ENCODE measurements at regions not wholly inside any gene's neighbourhood (a gene's known extent, or its start where the extent isn't known, plus 50 kb on each side); places are given as distances from the start of the nearest gene placed in this dataset.
A peak's percentile ranks its signal among the peaks of the same experiment; 100 is the strongest.
"Not testable (repeated sequence)": the region's sequence is repeated elsewhere in the genome, so short reads cannot be mapped to it uniquely, and the experiment has no call there.

DNA sequence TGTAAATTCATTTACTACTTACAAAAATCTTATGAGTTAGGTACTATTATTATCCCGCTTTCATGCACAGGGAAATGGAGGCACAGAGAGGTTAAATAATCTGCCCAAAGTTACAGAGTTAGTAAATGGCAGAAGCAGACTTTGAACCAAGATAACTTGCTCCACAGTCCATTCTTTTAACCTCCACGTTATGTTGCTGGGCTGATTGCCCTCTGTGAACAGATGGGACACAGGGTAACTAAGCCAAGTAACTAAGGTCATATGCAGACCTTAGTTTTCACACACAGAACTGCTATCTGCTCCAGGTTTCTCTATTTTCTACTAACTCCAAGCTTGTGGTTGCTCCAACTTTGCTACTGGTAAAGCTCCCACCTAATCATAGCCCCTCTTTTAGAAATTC is 147.1 kb upstream of the IFNG-AS1 start:
- no peak for DNase-seq (ENCODE audit: low read depth)

DNA sequence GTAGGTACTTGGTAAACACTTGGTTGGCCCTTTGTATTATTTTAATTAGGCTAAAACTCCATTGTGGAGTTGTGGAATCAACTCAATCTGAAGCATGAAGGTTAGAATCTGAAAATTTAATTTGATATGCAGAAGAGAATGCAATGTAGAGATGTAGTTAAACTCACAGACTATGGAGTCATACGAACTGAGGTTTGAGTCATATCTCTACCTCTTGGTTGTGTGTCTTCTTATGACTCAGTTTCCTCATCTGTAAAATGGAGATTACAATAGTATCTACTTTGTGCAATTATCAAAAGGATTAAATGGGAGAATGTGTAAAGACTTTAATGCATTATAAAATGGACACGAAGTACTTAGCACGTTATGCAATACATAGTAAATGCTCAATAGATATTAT is 146.0 kb upstream of the IFNG-AS1 start:
- DNase-seq (ENCODE audit: low read depth) = no peak

DNA sequence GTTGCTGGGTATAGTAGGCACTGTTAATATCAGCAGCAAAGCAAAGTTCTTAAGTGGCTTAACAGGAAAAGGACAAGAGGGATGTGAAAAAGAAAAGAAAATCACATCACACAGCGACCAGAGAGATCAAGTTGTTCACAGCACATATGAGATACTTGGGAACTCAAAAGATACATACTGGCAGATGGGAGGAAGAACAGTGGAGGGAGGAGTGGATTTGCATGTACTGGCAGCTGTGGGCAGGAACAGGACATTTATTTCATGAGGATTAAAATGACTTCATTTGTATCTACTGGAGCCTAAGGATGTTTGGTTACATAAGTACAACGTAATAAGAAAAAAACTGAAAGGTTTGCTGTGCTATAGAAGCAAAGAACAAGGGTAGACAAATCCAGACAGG is 136.5 kb upstream of the IFNG-AS1 start:
- no peak for DNase-seq (ENCODE audit: low read depth)

DNA sequence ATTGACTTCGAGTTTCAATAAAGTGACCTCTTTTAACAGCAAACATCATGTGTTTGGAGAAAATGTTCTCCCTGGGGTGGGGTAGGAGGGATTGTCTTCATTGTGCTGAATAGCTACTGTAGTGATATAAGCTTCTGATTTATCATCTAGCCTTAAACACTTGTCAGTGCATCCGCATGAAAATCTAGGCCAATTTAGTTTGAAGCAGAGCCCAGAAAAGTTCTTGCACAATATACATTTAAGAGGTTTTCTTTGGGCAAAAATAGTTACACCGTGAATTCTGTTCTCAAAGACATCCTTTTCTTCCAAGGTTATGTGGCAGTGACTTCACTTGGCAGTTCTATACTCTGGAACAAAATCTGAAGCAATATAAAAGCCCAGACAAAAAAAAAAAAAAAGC is 136.0 kb upstream of the IFNG-AS1 start:
- DNase-seq (ENCODE audit: low read depth) = no peak

DNA sequence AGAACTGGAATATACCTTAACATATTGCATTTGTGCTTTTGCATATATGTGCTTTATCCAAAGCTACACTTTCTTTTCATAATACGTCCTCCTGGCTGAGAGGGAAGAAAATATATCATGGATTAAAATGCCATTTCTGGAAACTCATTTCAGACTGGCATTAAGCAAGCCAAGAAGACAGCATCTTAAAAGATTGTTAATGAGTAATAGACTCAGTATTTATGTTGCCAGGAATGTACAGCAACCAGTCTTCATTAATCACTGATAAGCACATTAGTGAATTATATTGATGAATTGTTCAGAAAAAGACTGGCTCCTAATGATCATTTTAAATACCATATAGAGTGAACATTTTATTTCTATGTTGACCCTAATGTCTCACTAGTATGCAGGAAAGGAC is 134.9 kb upstream of the IFNG-AS1 start:
- DNase-seq (ENCODE audit: low read depth) = no peak

DNA sequence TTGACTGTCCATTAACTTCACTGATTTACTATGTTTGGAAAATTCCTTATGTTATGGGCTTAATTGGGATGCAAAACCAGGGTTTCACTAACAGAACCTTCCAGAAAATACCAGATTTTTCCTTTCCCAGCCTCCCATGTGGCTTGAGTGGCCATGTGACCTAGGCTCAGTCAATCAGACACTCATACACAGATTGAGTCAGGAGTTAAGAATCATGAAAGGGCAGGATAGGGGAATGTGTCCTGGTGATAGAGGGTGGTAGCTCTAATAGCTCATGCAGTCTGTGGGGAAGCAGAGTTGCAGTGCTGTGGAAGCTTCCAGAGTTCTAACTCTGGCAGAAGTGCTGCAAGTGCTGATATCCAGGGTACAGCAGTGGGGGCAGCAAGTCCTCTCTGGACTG is 134.1 kb upstream of the IFNG-AS1 start:
- no peak for DNase-seq (ENCODE audit: low read depth)

DNA sequence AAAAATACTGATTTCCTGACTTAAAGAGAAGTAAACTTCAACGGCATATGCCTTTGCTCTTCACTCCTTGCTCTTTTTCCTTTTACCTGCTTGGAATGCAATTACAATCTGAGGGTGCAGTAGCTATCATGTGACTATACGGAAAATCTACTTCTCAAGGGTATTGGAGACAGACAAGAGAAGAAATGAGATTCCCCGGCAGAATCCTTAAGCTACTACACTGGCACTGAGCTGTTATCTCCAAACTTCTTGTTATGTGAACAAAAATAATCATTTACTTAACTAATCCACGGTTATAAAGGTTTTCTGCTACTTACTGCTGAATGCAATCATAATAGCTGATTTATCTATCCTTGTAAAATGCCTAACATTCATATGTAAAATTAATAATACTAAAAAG is 118.0 kb upstream of the IFNG-AS1 start:
- DNase-seq (ENCODE audit: low read depth) = no peak

DNA sequence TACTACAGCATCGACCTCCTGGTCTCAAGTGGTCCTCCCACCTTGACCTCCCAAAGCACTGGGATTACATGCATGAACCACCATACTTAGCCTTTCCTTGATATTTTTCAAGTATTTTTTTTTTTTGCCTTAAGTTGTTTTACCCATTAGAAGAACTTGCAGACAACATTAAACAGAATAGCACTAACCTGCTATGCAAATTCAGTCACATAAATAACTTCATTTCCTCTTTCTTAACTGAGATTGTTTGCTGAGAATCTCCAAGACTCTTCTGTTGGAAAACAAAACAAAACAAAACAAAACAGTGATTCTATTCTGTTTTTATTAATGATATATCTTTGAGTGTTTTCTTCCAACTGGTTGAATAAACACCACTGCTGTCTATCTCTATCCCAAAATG is 115.9 kb upstream of the IFNG-AS1 start:
- DNase-seq (ENCODE audit: low read depth) = no peak

DNA sequence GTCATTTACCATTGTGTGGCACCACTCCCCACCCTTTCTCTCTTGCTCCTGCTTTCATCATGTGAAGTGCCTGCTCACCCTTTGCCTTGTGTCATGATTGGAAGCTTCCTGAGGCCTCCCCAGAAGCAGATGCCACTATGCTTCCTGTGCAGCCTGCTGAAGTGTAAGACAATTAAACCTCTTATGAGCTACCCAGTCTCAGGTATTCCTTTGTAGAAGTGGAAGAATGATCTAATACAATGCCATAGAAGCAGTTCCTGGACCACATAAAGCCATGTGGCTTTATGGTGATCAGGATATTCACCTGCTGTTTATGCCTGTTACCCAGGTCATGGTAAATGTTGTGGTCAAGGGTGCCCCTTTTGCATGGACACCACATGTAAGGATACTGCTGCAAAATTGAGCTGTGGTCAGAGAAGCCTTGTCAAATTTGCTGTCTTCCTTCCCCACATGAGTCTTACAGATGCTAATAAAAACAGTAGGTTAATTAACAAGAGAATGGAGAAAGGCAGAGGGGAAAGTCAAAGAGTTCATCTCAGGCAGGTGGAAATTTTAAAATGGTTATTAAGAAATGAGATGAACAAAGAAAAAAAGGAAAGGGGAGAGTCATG is 112.8 kb upstream of the IFNG-AS1 start:
- no peak for DNase-seq (ENCODE audit: low read depth)

DNA sequence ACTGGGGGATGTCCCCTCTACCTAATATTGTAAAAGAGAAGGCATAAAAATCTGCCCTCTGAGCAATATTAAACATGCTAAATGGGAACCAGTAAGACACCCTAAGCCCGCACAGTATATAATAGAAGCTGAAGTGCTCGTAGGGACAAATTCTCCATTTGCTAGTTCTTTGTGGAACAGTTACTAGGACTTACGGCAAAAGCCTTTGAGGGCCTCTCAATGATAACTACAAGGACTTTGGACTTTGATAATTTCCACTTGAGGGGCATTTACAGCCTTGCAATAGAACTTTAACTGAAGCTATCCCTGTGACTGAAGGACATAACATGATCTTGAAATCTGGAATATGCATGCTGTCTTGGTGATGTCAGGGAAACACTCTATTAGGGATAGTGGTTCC is 111.5 kb upstream of the IFNG-AS1 start:
- DNase-seq (ENCODE audit: low read depth) = no peak

DNA sequence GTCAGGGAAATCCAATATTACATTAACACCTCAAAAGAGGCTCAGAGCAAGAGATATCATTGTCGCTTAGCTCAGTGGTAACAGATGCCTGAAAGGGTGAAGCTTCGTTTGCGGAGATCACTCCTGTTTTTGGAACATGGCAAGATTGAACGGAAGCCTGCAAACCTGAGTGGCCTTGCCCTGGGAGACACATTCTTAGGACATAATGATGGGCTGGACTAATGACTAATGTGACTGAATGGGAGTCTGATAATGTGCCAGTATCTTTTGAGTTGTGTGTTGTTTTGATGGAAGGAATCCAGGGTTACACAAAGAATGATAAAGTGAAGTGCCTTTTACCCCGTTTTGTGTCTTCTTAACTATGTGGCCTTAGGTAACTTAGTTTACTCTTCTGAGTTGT is 109.3 kb upstream of the IFNG-AS1 start:
- no peak for DNase-seq (ENCODE audit: low read depth)

DNA sequence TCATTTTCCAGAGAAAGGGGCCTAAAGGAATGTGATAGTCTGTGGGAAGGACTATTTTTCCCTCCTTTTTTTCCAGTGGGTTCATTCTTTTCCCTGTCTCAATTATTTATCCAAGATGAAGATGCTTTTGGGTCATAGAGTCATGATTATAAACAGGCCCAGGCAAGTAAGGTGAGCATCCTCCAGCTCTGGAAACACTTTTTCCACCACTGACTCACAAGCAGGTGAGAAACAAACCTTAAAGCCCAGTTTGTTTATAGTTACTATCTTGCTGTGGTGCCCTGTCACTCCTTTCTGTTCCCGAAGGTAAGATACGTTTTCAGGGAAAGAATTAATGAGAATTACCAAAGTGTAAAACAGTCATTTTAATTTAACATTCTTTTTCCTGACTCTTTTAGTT is 107.7 kb upstream of the IFNG-AS1 start:
- DNase-seq (ENCODE audit: low read depth) = no peak

DNA sequence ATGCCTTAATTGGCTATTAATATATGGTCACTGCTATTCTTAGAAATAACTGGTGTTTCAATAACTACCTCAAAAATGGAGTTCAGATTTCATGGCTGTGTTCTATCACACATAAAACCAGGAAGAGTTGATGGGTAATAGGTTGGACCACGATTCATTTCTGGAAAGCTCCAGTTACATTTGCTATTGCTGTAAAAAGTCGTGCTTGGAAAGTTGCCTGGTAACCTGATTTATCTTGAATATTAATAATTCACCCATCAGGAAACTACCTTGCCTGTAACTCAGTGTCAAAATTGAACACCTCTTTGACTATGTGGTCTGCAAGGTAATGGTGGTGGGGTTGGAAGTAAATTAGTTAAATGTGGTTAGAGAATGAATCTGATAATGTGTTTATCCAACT is 104.7 kb upstream of the IFNG-AS1 start:
- no peak for DNase-seq (ENCODE audit: low read depth)

DNA sequence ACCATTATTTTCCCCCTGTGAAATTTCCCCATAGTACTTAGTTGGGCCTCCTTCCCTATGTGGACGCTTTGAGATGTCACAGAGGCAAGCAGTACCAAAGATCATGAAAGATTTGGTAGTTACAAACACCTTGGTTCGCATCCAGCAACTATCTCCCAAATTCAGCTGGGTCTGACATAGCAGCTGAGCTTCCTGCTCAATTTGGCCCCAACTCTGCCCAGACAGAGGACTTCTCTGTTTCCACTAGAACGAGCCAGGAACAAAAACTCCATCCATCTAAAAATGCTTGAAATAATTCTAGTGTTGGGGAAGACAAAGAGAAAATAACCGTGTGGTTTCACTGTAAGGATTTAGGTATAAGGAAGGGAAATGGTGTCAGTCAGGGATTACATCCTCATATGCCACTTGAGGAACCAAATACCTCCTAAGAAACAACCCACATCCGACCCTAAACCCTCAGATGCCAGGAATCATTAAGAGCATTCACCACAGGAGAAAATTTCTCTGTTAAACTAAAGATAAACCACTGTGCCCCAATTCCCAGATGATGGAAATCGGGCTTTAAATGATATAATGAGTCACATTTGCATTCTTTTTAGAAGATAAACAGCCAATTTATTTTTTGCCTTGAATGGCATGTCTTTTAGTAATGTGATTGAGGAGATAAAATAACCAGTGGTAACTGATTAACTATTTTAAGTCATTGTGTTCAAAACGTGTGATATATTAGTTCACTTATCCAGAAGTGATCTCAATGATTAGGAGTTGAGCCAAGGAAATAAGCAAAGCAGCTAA is 103.7 kb upstream of the IFNG-AS1 start:
- no peak for DNase-seq (ENCODE audit: low read depth)

DNA sequence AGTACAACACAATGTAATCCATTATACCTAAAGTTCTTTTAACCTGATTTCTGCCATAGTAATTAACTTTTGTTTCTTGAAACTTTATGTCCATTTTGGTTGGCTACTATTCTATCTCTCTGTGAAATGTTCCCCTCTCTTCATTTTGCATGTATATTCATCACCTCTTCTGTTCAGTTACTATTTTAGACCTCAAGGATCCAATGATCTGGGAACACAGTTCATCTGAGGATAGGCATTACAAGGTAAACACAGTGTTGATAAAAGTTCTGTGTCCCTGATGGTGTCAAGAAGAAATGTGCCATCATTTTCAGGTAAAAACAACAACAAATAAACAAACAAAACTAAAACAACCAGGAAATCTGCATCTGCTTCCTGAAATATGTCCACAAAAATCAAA is 102.2 kb upstream of the IFNG-AS1 start:
- DNase-seq (ENCODE audit: low read depth) = no peak

DNA sequence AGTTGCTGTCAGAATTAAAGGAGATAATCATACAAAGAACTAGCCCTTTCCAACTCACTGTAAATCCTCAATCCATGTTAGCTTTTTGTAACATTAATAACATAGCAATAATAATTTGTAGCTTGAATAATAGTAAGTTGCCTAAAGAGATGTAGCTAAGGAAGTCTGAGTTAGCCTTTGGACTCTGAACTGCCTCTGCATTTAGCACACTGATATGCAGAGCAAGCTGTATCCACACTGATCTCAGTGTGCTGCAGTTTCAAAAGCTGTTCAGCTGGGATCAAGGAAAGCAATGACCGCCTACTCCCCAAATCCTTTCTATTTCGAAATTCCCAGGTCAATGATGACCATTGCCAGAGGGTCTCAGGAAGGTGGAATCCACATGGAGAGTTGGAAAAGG is 99.3 kb upstream of the IFNG-AS1 start:
- DNase-seq (ENCODE audit: low read depth) = no peak

DNA sequence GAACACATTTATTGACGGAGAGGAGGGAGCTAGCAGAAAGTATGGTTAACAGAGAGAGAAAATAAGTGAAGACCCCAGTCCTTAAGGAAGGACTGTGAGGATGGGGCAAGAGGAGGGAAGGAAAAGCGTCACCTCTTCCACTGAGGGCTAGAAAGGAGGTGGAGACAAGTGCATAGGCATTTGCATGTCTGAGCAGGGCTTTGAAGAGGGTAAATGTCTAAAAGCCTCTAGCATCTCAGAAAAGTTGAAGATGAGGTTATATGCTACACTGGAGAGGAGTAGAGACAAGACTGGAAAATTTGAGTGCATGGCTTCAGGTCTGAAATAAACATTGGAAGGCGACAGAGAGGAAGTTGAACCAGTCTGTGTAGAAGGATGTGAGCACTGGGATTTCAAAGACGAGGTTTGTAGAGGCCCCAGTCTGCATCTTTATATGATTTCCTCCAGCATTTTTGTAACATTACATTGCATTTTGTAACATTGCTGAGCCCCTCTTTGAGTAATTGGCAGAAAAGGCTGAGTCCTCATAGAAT is 98.5 kb upstream of the IFNG-AS1 start:
- DNase-seq (ENCODE audit: low read depth) = no peak

DNA sequence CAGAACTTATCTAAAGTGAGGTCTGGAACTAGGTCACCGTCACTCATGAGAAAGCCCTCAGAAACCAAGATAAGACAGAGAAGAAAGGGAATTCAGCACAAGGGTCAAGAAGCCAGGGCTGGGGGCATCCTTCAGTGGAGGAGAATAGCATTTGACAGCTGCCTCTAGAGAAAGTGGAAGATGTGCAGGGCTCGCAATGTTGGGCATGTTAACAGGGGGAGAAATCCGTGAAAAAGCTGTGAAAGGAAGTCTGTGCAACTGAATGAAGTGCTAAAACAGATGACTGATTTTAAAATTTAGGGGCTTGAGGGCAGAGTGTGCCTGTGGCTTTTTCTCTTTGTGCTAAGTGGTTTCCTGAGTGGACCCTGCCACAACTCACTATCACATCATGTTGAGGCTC is 97.7 kb upstream of the IFNG-AS1 start:
- DNase-seq (ENCODE audit: low read depth) = no peak

DNA sequence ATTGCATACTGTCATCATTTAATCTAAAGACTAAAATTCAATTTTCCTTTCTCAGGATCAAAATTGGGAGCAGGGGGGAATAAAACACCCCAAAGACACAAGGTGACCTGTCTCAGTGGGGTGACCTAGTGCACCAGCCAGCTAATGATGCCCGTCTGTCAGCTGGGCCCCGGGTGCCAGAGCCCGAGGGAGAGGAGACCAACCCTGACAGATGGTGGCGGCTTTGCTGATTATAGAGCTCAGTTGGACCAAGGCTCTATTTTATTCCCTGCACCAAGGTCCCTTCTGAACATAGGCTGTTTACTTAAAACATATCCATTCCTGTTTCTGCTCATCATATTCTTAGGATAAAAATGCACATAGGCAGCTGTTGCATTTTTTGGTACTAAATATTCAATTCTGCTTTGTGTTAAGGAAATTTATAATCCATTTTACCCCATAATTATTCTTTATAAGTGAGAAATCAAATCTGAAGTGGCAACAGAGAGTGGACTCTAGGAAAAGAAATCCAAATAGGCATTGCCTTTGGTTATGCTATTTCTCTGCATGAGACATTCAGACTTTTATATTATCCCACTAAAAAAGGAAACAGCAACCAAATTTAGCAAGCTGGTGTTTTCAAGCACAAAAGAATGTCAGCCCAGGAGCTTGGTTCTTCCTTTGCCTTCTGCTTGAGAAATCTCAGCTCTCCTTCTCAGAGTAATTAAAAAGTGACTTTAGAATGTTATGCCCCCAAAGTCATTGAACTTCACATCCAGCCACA is 96.8 kb upstream of the IFNG-AS1 start:
- DNase-seq (ENCODE audit: low read depth) = no peak

DNA sequence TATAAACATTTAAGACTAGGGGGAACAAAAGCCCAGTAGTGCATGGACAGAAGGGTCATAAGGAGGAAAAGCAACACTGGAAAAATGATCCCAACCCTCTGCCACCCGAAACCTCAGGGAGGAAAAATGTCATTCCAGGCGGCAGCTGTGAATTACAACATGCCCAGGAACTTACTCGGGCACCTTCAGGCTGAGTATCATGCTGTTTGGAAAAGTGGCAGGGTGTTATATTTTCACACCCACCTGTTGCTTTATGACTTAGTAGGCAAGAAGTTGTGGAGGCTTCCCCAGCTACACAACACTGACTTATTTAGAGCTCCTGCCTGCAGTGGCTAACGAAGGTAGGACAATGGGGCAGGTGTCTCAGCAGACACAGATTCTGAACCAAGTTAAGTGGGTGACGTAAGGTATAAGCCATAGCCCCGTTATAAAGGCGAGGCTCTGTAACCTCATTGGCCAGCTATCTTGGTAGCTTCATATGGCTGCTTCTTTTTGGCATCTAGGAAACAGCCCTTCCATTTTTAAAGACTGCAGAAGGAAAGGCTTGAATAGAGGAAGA is 96.1 kb upstream of the IFNG-AS1 start:
- DNase-seq (ENCODE audit: low read depth) = no peak

DNA sequence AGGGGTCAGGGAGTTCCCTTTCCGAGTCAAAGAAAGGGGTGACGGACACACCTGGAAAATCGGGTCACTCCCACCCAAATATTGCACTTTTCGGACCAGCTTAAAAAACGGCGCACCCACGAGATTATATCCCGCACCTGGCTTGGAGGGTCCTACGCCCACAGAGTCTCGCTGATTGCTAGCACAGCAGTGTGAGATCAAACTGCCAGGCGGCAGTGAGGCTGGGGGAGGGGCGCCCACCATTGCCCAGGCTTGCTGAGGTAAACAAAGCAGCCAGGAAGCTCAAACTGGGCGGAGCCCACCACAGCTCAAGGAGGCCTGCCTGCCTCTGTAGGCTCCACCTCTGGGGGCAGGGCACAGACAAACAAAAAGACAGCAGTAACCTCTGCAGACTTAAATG is 88.8 kb upstream of the IFNG-AS1 start:
- not testable (repeated sequence) for DNase-seq (ENCODE audit: low read depth)

DNA sequence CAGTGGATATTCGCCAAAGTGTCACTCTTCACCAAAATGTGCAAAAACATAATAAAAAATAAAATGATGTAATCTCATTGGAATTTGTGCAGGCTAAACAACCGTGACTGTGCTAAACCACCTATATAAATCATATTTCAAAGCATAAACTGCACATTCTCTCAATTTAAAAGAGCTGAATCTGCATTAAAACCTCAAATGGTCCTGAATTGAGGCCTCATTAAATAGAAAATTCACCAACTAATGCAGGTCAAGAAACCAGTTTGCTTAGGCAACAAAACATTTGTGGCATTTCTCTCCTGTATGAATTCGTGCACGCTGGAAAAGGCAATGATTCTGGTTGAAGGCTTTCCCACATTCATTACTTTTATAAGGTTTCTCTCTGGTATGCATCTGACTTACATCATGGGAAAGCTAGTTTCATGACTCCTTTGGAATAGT is 80.1 kb upstream of the IFNG-AS1 start:
- DNase-seq (ENCODE audit: low read depth) = peak; percentile 61

DNA sequence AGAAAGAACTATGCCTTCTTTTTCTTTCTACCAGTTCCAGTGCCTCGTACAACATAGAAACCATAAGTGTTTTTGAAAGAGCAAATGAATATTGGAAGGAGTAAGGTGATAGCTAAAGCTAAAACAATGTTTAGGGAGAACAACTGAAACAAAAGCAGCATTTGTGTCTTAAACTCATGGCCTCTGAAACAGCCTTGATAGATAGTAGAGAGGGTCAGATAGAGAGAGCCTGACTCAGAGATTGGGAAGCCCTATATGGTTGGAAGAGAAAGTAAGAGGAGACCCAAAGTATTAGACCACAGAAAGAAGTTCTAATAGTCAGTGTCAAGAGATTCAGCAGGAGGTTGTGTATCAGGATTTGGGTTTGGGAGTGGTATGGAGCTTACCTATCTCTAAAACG is 79.6 kb upstream of the IFNG-AS1 start:
- no peak for DNase-seq (ENCODE audit: low read depth)
